ENCODE measurements at regions not wholly inside any gene's neighbourhood (a gene's known extent, or its start where the extent isn't known, plus 50 kb on each side); places are given as distances from the start of the nearest gene placed in this dataset.

- Mint-ChIP-seq H3K4me3 (no peak overlapping the region), H3K9me3 (peaks cover 3% of the 10 kb centered on the region), H3K36me3 (ENCODE audit: insufficient read depth) (peaks cover 1% of the 10 kb centered on the region), H3K27me3 (ENCODE audit: low read depth) (no peaks in the 10 kb centered on the region), H3K4me1 (ENCODE audit: low read depth) (peaks cover 19% of the 10 kb centered on the region)
- DNase-seq (no peak), ATAC-seq (no peak)
Measured at GRCh38 chr12:92549516-92549915, 153.3 kb upstream of the PLEKHG7 start.

GRCh38 chr12:92547906-92548305 is 154.9 kb upstream of the PLEKHG7 start:
- ATAC-seq, result no peak
- no peaks in the 10 kb centered on the region for H3K27me3 Mint-ChIP-seq (ENCODE audit: low read depth)
- peaks cover 21% of the 10 kb centered on the region for H3K4me1 Mint-ChIP-seq (ENCODE audit: low read depth)
- H3K9me3 Mint-ChIP-seq, result peaks cover 3% of the 10 kb centered on the region
- no peak overlapping the region for H3K4me3 Mint-ChIP-seq
- DNase-seq, result no peak
- H3K36me3 Mint-ChIP-seq (ENCODE audit: insufficient read depth), result peaks cover 1% of the 10 kb centered on the region

- Mint-ChIP-seq H3K4me1 (ENCODE audit: low read depth) (peaks cover 21% of the 10 kb centered on the region), H3K4me3 (no peak overlapping the region), H3K9me3 (peaks cover 3% of the 10 kb centered on the region), H3K36me3 (ENCODE audit: insufficient read depth) (peaks cover 1% of the 10 kb centered on the region), H3K27me3 (ENCODE audit: low read depth) (no peaks in the 10 kb centered on the region)
- ATAC-seq, result no peak
- DNase-seq, result no peak
Measured at GRCh38 chr12:92547420-92547819, 155.4 kb upstream of the PLEKHG7 start.

DNA sequence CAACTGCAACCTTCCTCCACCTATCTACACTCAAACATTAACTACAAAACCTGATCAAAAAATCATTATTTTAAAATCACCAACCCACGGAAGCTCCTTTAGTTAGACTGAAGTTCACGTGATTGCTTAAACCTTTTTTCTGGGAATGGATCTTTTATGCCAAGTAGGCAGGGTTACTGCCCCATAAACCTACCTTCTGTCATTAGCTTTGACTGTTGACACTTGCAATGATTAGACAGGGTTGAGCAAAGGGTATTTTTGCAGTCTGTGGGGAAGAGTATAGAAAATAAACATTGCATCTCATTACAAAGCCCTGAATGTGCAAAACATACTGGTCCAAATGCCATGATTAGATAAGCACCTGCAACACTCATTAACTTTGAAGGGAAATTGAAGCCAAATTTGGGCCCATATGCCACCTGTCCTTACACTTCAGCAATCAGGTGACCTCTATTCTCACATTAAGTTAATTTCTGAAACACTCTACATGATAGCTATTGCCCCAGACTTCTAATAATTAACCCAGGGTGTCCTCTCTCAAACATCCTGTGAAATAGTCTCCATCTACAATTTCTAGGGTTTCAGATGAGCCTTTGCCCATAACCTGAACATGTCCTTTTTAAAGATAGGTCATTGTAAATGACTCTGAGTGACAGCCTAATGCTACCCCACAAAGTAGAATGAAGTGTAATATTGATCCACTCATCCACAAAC is 156.0 kb upstream of the PLEKHG7 start:
- ATAC-seq (no peak), DNase-seq (no peak)
- peaks cover 1% of the 10 kb centered on the region for H3K36me3 Mint-ChIP-seq (ENCODE audit: insufficient read depth)
- H3K27me3 Mint-ChIP-seq (ENCODE audit: low read depth), result no peaks in the 10 kb centered on the region
- peaks cover 3% of the 10 kb centered on the region for H3K9me3 Mint-ChIP-seq
- no peak overlapping the region for H3K4me3 Mint-ChIP-seq
- H3K4me1 Mint-ChIP-seq (ENCODE audit: low read depth), result peaks cover 25% of the 10 kb centered on the region

DNA sequence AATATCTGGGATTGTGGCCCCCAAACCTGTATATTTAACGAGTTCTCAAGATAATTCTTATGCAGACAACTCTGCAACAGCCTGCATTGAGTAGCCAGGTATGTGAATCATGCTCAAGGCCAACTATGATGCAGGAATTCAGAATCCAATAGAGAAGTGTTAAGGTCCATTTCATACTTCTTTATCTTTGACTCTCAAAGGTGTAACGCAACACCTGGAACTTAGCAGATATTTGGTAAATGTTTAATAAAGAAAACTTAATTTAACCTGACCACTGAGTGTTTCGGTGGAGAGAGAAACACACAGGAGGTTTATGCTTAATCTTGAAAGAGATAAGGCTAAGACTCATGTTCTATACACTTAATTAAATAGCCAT is 156.5 kb upstream of the PLEKHG7 start:
- DNase-seq (no peak), ATAC-seq (no peak)
- Mint-ChIP-seq H3K4me3 (no peak overlapping the region), H3K4me1 (ENCODE audit: low read depth) (peaks cover 31% of the 10 kb centered on the region), H3K27me3 (ENCODE audit: low read depth) (no peaks in the 10 kb centered on the region), H3K36me3 (ENCODE audit: insufficient read depth) (peaks cover 2% of the 10 kb centered on the region), H3K9me3 (peaks cover 3% of the 10 kb centered on the region)

GRCh38 chr12:92544322-92544721 is 158.5 kb upstream of the PLEKHG7 start:
- DNase-seq (no peak), ATAC-seq (no peak)
- peaks cover 48% of the 10 kb centered on the region for H3K4me1 Mint-ChIP-seq (ENCODE audit: low read depth)
- H3K27me3 Mint-ChIP-seq (ENCODE audit: low read depth), result no peaks in the 10 kb centered on the region
- H3K36me3 Mint-ChIP-seq (ENCODE audit: insufficient read depth), result peaks cover 2% of the 10 kb centered on the region
- peaks cover 3% of the 10 kb centered on the region for H3K9me3 Mint-ChIP-seq
- no peak overlapping the region for H3K4me3 Mint-ChIP-seq

DNA sequence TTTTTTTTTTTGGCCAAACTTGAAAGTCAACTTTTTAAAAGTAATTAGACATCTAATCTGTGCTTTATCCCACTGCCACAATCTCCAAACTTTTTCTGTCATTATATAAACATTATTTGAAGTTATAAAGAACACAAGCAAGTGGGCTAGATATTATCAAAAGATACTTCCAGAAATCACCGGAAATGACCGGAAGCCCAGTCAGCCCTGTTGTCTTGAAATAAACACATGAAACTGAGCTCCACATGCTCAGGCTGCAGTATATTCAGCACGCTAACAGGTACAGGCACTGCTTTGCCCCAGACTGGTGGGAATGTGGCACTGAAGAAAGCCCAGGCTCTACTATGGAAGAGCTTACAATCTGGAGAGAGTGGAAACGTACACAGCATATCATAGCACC is 158.9 kb upstream of the PLEKHG7 start:
- Mint-ChIP-seq H3K4me1 (ENCODE audit: low read depth) (peaks cover 51% of the 10 kb centered on the region), H3K36me3 (ENCODE audit: insufficient read depth) (peaks cover 2% of the 10 kb centered on the region), H3K9me3 (peaks cover 1% of the 10 kb centered on the region), H3K4me3 (no peak overlapping the region), H3K27me3 (ENCODE audit: low read depth) (no peaks in the 10 kb centered on the region)
- no peak for ATAC-seq
- DNase-seq, result no peak

DNA sequence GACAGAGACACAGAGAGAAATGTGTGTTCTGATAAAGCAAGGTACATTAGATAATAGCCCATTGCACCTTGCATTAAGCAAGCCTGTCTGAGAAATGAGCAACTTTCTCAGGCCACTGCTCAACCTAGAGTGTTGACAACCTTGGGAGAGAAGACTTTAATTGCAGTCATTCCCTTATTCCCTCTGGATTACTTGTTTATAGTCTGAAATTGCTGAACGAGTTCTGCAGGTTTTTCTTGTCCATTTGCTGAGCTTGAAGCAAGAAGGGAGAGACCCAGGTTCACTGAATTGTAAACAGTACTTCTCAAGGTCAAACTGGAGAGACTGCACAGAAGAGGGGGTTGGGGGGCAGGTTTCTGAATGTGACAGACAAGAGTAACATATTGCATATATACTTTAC is 159.4 kb upstream of the PLEKHG7 start:
- H3K4me1 Mint-ChIP-seq (ENCODE audit: low read depth), result peaks cover 51% of the 10 kb centered on the region
- no peaks in the 10 kb centered on the region for H3K27me3 Mint-ChIP-seq (ENCODE audit: low read depth)
- DNase-seq (no peak), ATAC-seq (no peak)
- no peak overlapping the region for H3K4me3 Mint-ChIP-seq
- H3K36me3 Mint-ChIP-seq (ENCODE audit: insufficient read depth), result peaks cover 2% of the 10 kb centered on the region
- H3K9me3 Mint-ChIP-seq, result no peaks in the 10 kb centered on the region

GRCh38 chr12:92541731-92542130 is 161.1 kb upstream of the PLEKHG7 start:
- H3K4me3 Mint-ChIP-seq, result no peak overlapping the region
- no peaks in the 10 kb centered on the region for H3K27me3 Mint-ChIP-seq (ENCODE audit: low read depth)
- no peaks in the 10 kb centered on the region for H3K9me3 Mint-ChIP-seq
- peaks cover 2% of the 10 kb centered on the region for H3K36me3 Mint-ChIP-seq (ENCODE audit: insufficient read depth)
- ATAC-seq, result no peak
- no peak for DNase-seq
- H3K4me1 Mint-ChIP-seq (ENCODE audit: low read depth), result peaks cover 61% of the 10 kb centered on the region

DNA sequence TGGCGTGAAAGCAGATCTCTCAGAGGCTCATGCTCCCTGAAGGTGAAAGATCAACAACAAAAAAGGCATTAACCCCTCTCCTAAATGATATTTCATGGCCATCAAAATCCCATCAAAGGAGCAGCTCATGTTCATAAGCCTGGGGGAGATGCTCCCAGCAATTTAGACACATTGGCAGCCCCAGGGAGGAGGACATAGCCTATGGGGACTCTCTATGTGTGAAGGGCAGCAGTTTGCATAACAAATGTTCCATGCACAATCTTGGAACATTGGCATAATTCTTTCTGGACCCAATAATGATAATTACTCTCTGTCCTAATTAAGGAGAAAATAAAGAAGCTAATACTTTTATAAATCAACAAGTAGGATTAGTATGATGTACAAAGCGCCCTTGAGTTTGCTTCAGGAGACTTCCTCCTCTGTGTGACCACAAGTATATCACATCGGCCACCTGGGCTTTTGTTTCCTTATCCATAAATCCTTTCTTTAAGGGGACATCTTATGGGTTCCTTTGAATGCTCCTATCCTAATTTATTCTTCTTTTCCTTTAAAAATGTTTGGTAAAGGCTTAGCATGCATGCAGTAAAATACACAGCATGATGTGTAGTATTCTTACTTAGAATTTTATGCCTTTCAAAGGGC is 161.9 kb upstream of the PLEKHG7 start:
- peaks cover 2% of the 10 kb centered on the region for H3K36me3 Mint-ChIP-seq (ENCODE audit: insufficient read depth)
- ATAC-seq (no peak), DNase-seq (no peak)
- no peaks in the 10 kb centered on the region for H3K9me3 Mint-ChIP-seq
- H3K4me3 Mint-ChIP-seq, result no peak overlapping the region
- no peaks in the 10 kb centered on the region for H3K27me3 Mint-ChIP-seq (ENCODE audit: low read depth)
- peaks cover 64% of the 10 kb centered on the region for H3K4me1 Mint-ChIP-seq (ENCODE audit: low read depth)

- no peak for DNase-seq
Measured at GRCh38 chr12:92539976-92540781, 162.6 kb upstream of the PLEKHG7 start.

DNA sequence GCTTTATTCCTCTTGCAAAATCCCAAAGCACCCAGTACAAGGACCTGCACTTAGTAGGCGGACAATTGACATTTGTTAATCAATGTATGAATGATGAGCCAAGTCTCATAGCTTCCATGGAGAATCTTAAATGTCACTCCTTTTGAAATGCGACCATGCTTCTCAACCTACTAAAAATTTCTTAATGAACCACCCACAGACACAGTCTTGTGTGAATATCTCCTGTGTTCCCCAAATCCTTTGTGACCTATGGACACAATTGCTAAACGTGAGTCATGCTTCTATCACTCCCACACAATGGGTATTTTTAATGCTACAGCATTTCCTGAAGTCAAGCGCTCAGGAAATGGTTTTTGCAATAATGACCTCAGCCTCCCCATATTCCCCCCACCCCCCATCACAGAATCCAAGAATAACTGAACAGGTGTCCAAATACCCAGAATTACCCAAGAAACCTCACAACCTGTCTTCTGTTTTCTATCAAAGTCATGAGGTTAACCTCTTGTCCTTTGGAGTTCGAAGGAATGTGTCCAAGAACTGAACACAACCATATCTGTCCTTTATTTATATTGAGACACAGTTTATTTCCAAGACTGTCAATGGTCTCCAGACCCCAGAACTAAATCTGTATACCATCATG is 163.6 kb upstream of the PLEKHG7 start:
- no peaks in the 10 kb centered on the region for H3K27me3 Mint-ChIP-seq (ENCODE audit: low read depth)
- no peak overlapping the region for H3K4me3 Mint-ChIP-seq
- no peaks in the 10 kb centered on the region for H3K9me3 Mint-ChIP-seq
- H3K4me1 Mint-ChIP-seq (ENCODE audit: low read depth), result peaks cover 62% of the 10 kb centered on the region
- DNase-seq (peak; percentile 34), ATAC-seq (peak; percentile 68 to 75)
- H3K36me3 Mint-ChIP-seq (ENCODE audit: insufficient read depth), result peaks cover 1% of the 10 kb centered on the region

More at GRCh38 chr12:92539976-92540781, 162.6 kb upstream of the PLEKHG7 start:
- peaks cover 2% of the 10 kb centered on the region for H3K36me3 Mint-ChIP-seq (ENCODE audit: insufficient read depth)
- ATAC-seq, result peak in 1 of 2 donors; percentile 19
- H3K27me3 Mint-ChIP-seq (ENCODE audit: low read depth), result no peaks in the 10 kb centered on the region
- no peaks in the 10 kb centered on the region for H3K9me3 Mint-ChIP-seq
- no peak overlapping the region for H3K4me3 Mint-ChIP-seq
- H3K4me1 Mint-ChIP-seq (ENCODE audit: low read depth), result peaks cover 66% of the 10 kb centered on the region

DNA sequence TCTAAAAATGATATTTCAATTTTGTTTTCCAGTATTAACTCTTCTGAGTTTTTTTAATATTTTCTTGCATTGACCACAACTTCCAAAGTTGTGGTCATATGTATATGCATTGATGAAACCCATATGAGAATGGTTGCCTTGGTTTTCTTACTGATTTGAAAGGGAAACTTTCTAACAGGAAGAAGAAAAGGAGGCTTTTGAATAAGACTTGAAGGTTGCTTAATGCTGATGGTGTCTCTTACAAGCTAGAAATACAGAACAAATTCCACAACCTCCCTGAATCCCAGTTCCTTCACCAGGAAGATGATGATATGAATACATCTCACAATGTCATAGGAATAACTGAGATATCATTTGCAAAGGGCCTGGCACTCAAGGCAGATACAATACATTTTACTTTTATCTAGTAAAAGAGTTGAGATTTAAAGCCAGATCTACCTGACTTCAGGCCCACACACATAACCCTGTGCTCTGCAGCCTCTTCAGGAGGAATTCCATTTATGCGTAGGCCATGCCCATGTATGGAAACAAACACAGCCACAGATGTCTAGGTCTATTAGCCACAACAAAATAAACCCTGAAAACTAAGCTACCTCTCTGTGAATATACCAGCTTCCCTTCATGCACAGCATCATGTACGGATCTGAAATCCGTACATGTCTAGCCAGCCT is 165.4 kb upstream of the PLEKHG7 start:
- Mint-ChIP-seq H3K27me3 (ENCODE audit: low read depth) (no peaks in the 10 kb centered on the region), H3K9me3 (no peaks in the 10 kb centered on the region), H3K36me3 (ENCODE audit: insufficient read depth) (peaks cover 1% of the 10 kb centered on the region), H3K4me3 (no peak overlapping the region), H3K4me1 (ENCODE audit: low read depth) (peaks cover 53% of the 10 kb centered on the region)
- DNase-seq, result no peak
- ATAC-seq, result no peak

DNA sequence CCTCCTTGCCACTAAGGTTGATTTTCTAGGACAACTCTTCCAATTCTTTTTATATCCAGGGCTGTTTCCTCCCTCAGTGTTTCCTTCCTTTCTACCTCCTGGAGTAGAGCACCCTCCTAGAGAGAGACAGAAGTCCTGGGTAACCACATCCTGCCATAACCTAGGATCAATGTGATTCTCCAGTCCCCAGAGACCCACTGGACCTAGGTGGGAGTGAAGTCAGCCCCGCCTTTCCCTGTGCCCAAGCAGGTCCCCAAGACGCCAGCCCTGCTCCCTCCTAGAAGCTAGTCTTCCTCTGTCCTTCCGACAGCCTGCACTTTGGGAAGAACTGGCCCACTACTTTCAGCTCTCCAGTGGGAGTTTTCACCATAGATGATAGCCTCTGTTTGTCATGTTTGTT is 166.8 kb upstream of the PLEKHG7 start:
- Mint-ChIP-seq H3K36me3 (ENCODE audit: insufficient read depth) (no peaks in the 10 kb centered on the region), H3K27me3 (ENCODE audit: low read depth) (no peaks in the 10 kb centered on the region), H3K9me3 (no peaks in the 10 kb centered on the region), H3K4me1 (ENCODE audit: low read depth) (peaks cover 41% of the 10 kb centered on the region), H3K4me3 (no peak overlapping the region)
- no peak for DNase-seq
- no peak for ATAC-seq

Measured in activated T-cell treated with anti-CD3 and anti-CD28 coated beads, Interleukin-2, amount 50 U/mL, for 4 hours (primary cell).